Natural killer cell (primary cell): ENCODE measurements at regions not wholly inside any gene's neighbourhood (a gene's known extent, or its start where the extent isn't known, plus 50 kb on each side); places are given as distances from the start of the nearest gene placed in this dataset.

Source experiments
- ATAC-seq, 3 donors: fragments of 150-1000 bp in 2 of 3; fragments of 200-7000 bp in 1 of 3; cut with Tn5 transposase; 1 replicate in 1 of 3; 2 replicates in 2 of 3; pipeline ENCODE4 v1.10.0; 2021; ENCODE audit warnings: mild to moderate bottlenecking in 2 of 3, moderate library complexity in 2 of 3
- DNase-seq, 2 donors: peaks; one replicate each; pipeline versions ENCODE4 v3.0.0 to v3.0.0-alpha.2; 2013 to 2021; ENCODE audit warnings: mixed read lengths in 1 of 2
- H3K27ac ChIP-seq: one replicate; pipeline ENCODE4 v1.5.1; 2013; ENCODE audit warnings: mild to moderate bottlenecking, low read length
- H3K27me3 ChIP-seq: one replicate; pipeline ENCODE4 v1.6.1; 2013; ENCODE audit warnings: low read length; ENCODE audit not compliant: control insufficient read depth, insufficient read depth
- H3K36me3 ChIP-seq: one replicate; pipeline ENCODE4 v1.6.1; 2013; ENCODE audit warnings: low read length; ENCODE audit not compliant: control insufficient read depth, insufficient read depth
- H3K4me1 ChIP-seq: one replicate; pipeline ENCODE4 v1.6.1; 2013; ENCODE audit warnings: low read length; ENCODE audit not compliant: control insufficient read depth, insufficient read depth
- H3K4me3 ChIP-seq: one replicate; pipeline ENCODE4 v1.5.1; 2013; ENCODE audit warnings: low read length
- H3K9me3 ChIP-seq: one replicate; pipeline ENCODE4 v1.6.1; 2013; ENCODE audit warnings: low read length; ENCODE audit not compliant: control insufficient read depth, insufficient read depth
- H3K27ac Mint-ChIP-seq, 2 donors: one replicate each; pipeline ENCODE4 v1.8.0; 2022; ENCODE audit warnings: mild to moderate bottlenecking in 2 of 2, mixed read lengths in 2 of 2, moderate library complexity in 1 of 2
- H3K27me3 Mint-ChIP-seq, 2 donors: one replicate each; pipeline ENCODE4 v1.8.0; 2022; ENCODE audit warnings: low read depth in 2 of 2, mixed read lengths in 2 of 2
- H3K36me3 Mint-ChIP-seq: one replicate; pipeline ENCODE4 v1.8.0; 2022; ENCODE audit warnings: mixed read lengths
- H3K4me1 Mint-ChIP-seq, 2 donors: one replicate each; pipeline ENCODE4 v1.8.0; 2022; ENCODE audit warnings: mixed read lengths in 2 of 2
- H3K4me3 Mint-ChIP-seq: one replicate; pipeline ENCODE4 v1.8.0; 2022; ENCODE audit warnings: mild to moderate bottlenecking, moderate library complexity, mixed read lengths
- H3K9me3 Mint-ChIP-seq, 2 donors: one replicate each; pipeline ENCODE4 v1.8.0; 2022; ENCODE audit warnings: mixed read lengths in 2 of 2
- WGBS: methylation state at CpG from one replicate; pipeline ENCODE4 v1.1.7; 2013; ENCODE audit warnings: missing lambda C conversion rate; ENCODE audit not compliant: insufficient coverage; 5-methylcytosine and 5-hydroxymethylcytosine counted together
- intact Hi-C: fragments of 100-400 bp; cut with micrococcal nuclease; formaldehyde crosslinking; loops from one replicate; pipeline ENCODE4 v1.14.2; 2022
- TF ChIP-seq, protein P1 (sequence below): fragments of 200-600 bp; IDR thresholded peaks from one replicate; pipeline ENCODE4 v1.8.0; 2022; ENCODE audit warnings: antibody characterized with exemption

- Mint-ChIP-seq H3K9me3 (peaks cover 3% of the 10 kb centered on the region in 2 donors), H3K4me1 (no peaks in the 10 kb centered on the region), H3K27me3 (no peaks in the 10 kb centered on the region), H3K36me3 (no peaks in the 10 kb centered on the region), H3K4me3 (no peak overlapping the region), H3K27ac (no peak overlapping the region)
- WGBS, result 80% methylated on average over 1 of the region's 2 CpGs
- DNase-seq (no peak), ATAC-seq (no peak)
- Histone ChIP-seq H3K4me3 (no peak overlapping the region), H3K27me3 (no peaks in the 10 kb centered on the region), H3K4me1 (no peaks in the 10 kb centered on the region), H3K27ac (no peak overlapping the region), H3K36me3 (no peaks in the 10 kb centered on the region), H3K9me3 (no peaks in the 10 kb centered on the region)
- intact Hi-C loops, result no loop called here
- TF ChIP-seq, protein P1, sequence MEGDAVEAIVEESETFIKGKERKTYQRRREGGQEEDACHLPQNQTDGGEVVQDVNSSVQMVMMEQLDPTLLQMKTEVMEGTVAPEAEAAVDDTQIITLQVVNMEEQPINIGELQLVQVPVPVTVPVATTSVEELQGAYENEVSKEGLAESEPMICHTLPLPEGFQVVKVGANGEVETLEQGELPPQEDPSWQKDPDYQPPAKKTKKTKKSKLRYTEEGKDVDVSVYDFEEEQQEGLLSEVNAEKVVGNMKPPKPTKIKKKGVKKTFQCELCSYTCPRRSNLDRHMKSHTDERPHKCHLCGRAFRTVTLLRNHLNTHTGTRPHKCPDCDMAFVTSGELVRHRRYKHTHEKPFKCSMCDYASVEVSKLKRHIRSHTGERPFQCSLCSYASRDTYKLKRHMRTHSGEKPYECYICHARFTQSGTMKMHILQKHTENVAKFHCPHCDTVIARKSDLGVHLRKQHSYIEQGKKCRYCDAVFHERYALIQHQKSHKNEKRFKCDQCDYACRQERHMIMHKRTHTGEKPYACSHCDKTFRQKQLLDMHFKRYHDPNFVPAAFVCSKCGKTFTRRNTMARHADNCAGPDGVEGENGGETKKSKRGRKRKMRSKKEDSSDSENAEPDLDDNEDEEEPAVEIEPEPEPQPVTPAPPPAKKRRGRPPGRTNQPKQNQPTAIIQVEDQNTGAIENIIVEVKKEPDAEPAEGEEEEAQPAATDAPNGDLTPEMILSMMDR, result no peak
Measured at GRCh38 chr7:13198727-13199126, 511.3 kb downstream of the ARL4A start.

DNA sequence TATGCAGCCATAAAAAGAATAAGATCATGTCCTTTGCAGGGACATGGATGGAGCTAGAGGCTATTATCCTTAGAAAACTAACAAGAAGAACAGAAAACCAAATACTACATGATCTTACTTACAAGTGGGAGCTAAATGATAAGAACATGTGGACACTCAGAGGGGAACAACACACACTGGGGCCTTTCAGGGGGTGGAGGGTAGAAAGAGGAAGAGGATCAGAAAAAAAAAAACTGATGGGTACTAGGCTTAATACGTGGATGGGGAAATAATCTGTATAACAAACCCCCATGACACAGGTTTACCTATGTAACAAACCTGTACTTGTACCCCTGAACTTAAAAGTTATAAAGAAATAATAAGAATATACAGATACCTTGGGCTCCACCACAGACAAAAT lies 514.2 kb downstream of the ARL4A start:
- Histone ChIP-seq H3K36me3 (no peaks in the 10 kb centered on the region), H3K4me3 (no peak overlapping the region), H3K4me1 (no peaks in the 10 kb centered on the region), H3K27ac (no peak overlapping the region), H3K9me3 (no peaks in the 10 kb centered on the region), H3K27me3 (no peaks in the 10 kb centered on the region)
- TF ChIP-seq, protein P1, result no peak
- Mint-ChIP-seq H3K4me3 (no peak overlapping the region), H3K27ac (no peak overlapping the region), H3K9me3 (peaks cover 3% of the 10 kb centered on the region in 2 donors), H3K36me3 (no peaks in the 10 kb centered on the region), H3K27me3 (no peaks in the 10 kb centered on the region), H3K4me1 (no peaks in the 10 kb centered on the region)
- no CpG with 5 or more reads among the region's 1 CpG for WGBS
- no peak for DNase-seq
- no peak for ATAC-seq
- intact Hi-C loops, result no loop called here

DNA sequence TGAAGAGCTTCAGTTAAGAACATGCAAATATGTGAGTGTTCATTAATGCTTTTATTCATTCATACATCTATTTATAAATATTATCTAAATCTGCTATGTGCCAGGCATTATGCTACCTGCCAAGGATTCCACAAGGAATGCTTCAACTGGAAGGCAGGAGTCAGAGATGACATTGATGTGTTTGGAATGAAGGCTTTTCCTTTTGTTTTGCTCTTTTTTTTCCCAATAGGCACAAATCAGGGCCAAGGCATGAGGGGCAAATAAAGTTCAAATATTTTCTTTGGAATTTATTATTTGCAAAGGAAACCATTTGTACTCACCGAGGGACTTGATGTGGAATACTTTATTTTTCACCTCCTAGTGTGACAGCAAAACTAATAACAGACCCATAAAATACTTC lies 530.3 kb downstream of the ARL4A start:
- no peak overlapping the region for H3K27ac Mint-ChIP-seq
- no peaks in the 10 kb centered on the region for H3K36me3 Mint-ChIP-seq
- H3K4me3 Mint-ChIP-seq, result no peak overlapping the region
- no peaks in the 10 kb centered on the region for H3K4me1 ChIP-seq
- intact Hi-C loops, result no loop called here
- no peaks in the 10 kb centered on the region for H3K9me3 ChIP-seq
- WGBS, result no CpG with 5 or more reads among the region's 1 CpG
- no peak for ATAC-seq
- TF ChIP-seq, protein P1, result no peak
- H3K4me3 ChIP-seq, result no peak overlapping the region
- H3K27ac ChIP-seq, result no peak overlapping the region
- DNase-seq, result no peak
- H3K27me3 ChIP-seq, result no peaks in the 10 kb centered on the region
- H3K9me3 Mint-ChIP-seq, result peaks cover 0 to 4% of the 10 kb centered on the region in 2 donors
- no peaks in the 10 kb centered on the region for H3K27me3 Mint-ChIP-seq
- H3K36me3 ChIP-seq, result no peaks in the 10 kb centered on the region
- no peaks in the 10 kb centered on the region for H3K4me1 Mint-ChIP-seq

DNA sequence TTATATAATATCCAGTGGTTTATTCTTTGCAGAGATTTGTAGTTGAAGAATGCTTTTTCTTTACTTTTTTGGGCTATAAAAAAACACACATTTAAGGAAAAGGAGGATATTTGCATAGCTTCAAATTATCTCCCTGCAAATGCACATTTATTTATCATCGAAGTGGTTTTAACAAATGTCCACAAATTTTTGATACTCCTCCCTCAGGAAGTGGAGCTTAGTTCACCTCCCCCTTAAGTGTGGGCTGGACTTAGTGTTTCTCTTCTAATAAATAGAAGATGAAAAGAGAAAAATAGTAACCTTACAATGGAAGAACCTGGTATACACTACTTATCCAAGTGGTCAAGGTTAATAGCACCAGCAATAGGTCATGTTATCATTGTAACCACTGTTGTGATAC lies 537.6 kb downstream of the ARL4A start:
- H3K27me3 Mint-ChIP-seq, result no peaks in the 10 kb centered on the region
- Histone ChIP-seq H3K27ac (no peak overlapping the region), H3K4me1 (no peaks in the 10 kb centered on the region), H3K27me3 (no peaks in the 10 kb centered on the region), H3K4me3 (no peak overlapping the region), H3K9me3 (no peaks in the 10 kb centered on the region), H3K36me3 (no peaks in the 10 kb centered on the region)
- H3K36me3 Mint-ChIP-seq, result no peaks in the 10 kb centered on the region
- no peak overlapping the region for H3K27ac Mint-ChIP-seq
- no peak overlapping the region for H3K4me3 Mint-ChIP-seq
- no peak for DNase-seq
- H3K9me3 Mint-ChIP-seq, result peaks cover under 1 to 4% of the 10 kb centered on the region in 2 donors
- no peaks in the 10 kb centered on the region for H3K4me1 Mint-ChIP-seq
- ATAC-seq, result no peak
- TF ChIP-seq, protein P1, result no peak
- no CpG with 5 or more reads among the region's 1 CpG for WGBS
- intact Hi-C loops, result no loop called here
